Activated naive CD8-positive, alpha-beta T cell treated with anti-CD3 and anti-CD28 coated beads, Interleukin-2, amount 10 ng/mL, durations not matched to agents 7 days and 5 days (primary cell): ENCODE measurements at regions not wholly inside any gene's neighbourhood (a gene's known extent, or its start where the extent isn't known, plus 50 kb on each side); places are given as distances from the start of the nearest gene placed in this dataset.

ENCODE experiments used
- ATAC-seq: fragments of 150-1000 bp; cut with Tn5 transposase; one replicate; pipeline ENCODE4 v1.10.0; 2021; ENCODE audit warnings: low read depth, moderate library complexity
- POLR2A ChIA-PET: fragments of 350-600 bp; sonication (Branson Sonifier 250); formaldehyde crosslinking; loops from one replicate; lab custom pipeline; 2021; ENCODE audit warnings: antibody characterized with exemption; lab: Charles Lee
- DNase-seq: peaks from one replicate; pipeline ENCODE4 v3.0.0; 2021
- H3K27ac Mint-ChIP-seq: one replicate; pipeline ENCODE4 v1.8.0; 2022; ENCODE audit warnings: mild to moderate bottlenecking, mixed read lengths
- H3K27me3 Mint-ChIP-seq: one replicate; pipeline ENCODE4 v1.8.0; 2022; ENCODE audit warnings: mild to moderate bottlenecking, moderate library complexity, mixed read lengths
- H3K36me3 Mint-ChIP-seq: one replicate; pipeline ENCODE4 v1.8.0; 2021; ENCODE audit warnings: mild to moderate bottlenecking, mixed read lengths
- H3K4me1 Mint-ChIP-seq: one replicate; pipeline ENCODE4 v1.8.0; 2021; ENCODE audit warnings: mixed read lengths
- H3K4me3 Mint-ChIP-seq: one replicate; pipeline ENCODE4 v1.8.0; 2022; ENCODE audit warnings: mild to moderate bottlenecking, moderate library complexity, mixed read lengths
- H3K9me3 Mint-ChIP-seq: one replicate; pipeline ENCODE4 v1.8.0; 2021; ENCODE audit warnings: mixed read lengths

GRCh38 chr5:125201446-125202052 lies 455.1 kb upstream of the ZNF608 start:
- no peaks in the 10 kb centered on the region for H3K9me3 Mint-ChIP-seq
- POLR2A ChIA-PET, result no interaction called here

GRCh38 chr5:125202353-125202752 lies 455.9 kb upstream of the ZNF608 start:
- H3K36me3 Mint-ChIP-seq, result no peaks in the 10 kb centered on the region
- DNase-seq (no peak), ATAC-seq (no peak)
- H3K9me3 Mint-ChIP-seq, result no peaks in the 10 kb centered on the region
- H3K4me3 Mint-ChIP-seq, result no peak overlapping the region
- no peak overlapping the region for H3K27ac Mint-ChIP-seq
- no peaks in the 10 kb centered on the region for H3K27me3 Mint-ChIP-seq
- POLR2A ChIA-PET, result no interaction called here
- no peaks in the 10 kb centered on the region for H3K4me1 Mint-ChIP-seq

More at GRCh38 chr5:125201446-125202052, 455.1 kb upstream of the ZNF608 start:
- H3K4me3 Mint-ChIP-seq, result no peak overlapping the region
- no peaks in the 10 kb centered on the region for H3K27me3 Mint-ChIP-seq
- DNase-seq (no peak), ATAC-seq (no peak)
- no peak overlapping the region for H3K27ac Mint-ChIP-seq
- no peaks in the 10 kb centered on the region for H3K36me3 Mint-ChIP-seq
- H3K4me1 Mint-ChIP-seq, result no peaks in the 10 kb centered on the region

GRCh38 chr5:125202871-125203438 lies 456.5 kb upstream of the ZNF608 start:
- Mint-ChIP-seq H3K4me1 (no peaks in the 10 kb centered on the region), H3K9me3 (no peaks in the 10 kb centered on the region), H3K4me3 (no peak overlapping the region), H3K36me3 (no peaks in the 10 kb centered on the region), H3K27me3 (no peaks in the 10 kb centered on the region), H3K27ac (no peak overlapping the region)
- DNase-seq (no peak), ATAC-seq (no peak)
- POLR2A ChIA-PET, result no interaction called here

GRCh38 chr5:125203912-125204311 lies 457.5 kb upstream of the ZNF608 start:
- DNase-seq (no peak), ATAC-seq (no peak)
- H3K9me3 Mint-ChIP-seq, result no peaks in the 10 kb centered on the region
- POLR2A ChIA-PET, result no interaction called here
- no peak overlapping the region for H3K27ac Mint-ChIP-seq
- no peak overlapping the region for H3K4me3 Mint-ChIP-seq
- H3K4me1 Mint-ChIP-seq, result no peaks in the 10 kb centered on the region
- H3K27me3 Mint-ChIP-seq, result no peaks in the 10 kb centered on the region
- H3K36me3 Mint-ChIP-seq, result no peaks in the 10 kb centered on the region

- Mint-ChIP-seq H3K4me3 (no peak overlapping the region), H3K4me1 (no peaks in the 10 kb centered on the region), H3K27ac (no peak overlapping the region), H3K27me3 (no peaks in the 10 kb centered on the region), H3K9me3 (no peaks in the 10 kb centered on the region), H3K36me3 (no peaks in the 10 kb centered on the region)
- DNase-seq (no peak), ATAC-seq (no peak)
- POLR2A ChIA-PET, result no interaction called here
Measured at GRCh38 chr5:125205601-125206225, 459.3 kb upstream of the ZNF608 start.

- POLR2A ChIA-PET, result no interaction called here
- Mint-ChIP-seq H3K27me3 (no peaks in the 10 kb centered on the region), H3K9me3 (no peaks in the 10 kb centered on the region), H3K36me3 (no peaks in the 10 kb centered on the region), H3K27ac (no peak overlapping the region), H3K4me3 (no peak overlapping the region), H3K4me1 (no peaks in the 10 kb centered on the region)
- DNase-seq (no peak), ATAC-seq (no peak)
Measured at GRCh38 chr5:125207856-125208255, 461.4 kb upstream of the ZNF608 start.

GRCh38 chr5:125209650-125210049 lies 463.2 kb upstream of the ZNF608 start:
- peaks cover 2% of the 10 kb centered on the region for H3K9me3 Mint-ChIP-seq
- no peak for DNase-seq
- no peaks in the 10 kb centered on the region for H3K4me1 Mint-ChIP-seq
- H3K4me3 Mint-ChIP-seq, result no peak overlapping the region
- POLR2A ChIA-PET, result no interaction called here
- no peaks in the 10 kb centered on the region for H3K36me3 Mint-ChIP-seq
- H3K27ac Mint-ChIP-seq, result no peak overlapping the region
- no peak for ATAC-seq
- no peaks in the 10 kb centered on the region for H3K27me3 Mint-ChIP-seq

- H3K27ac Mint-ChIP-seq, result no peak overlapping the region
- H3K9me3 Mint-ChIP-seq, result peaks cover 2% of the 10 kb centered on the region
- H3K27me3 Mint-ChIP-seq, result no peaks in the 10 kb centered on the region
- DNase-seq (no peak), ATAC-seq (no peak)
- no peak overlapping the region for H3K4me3 Mint-ChIP-seq
- POLR2A ChIA-PET, result no interaction called here
- H3K36me3 Mint-ChIP-seq, result no peaks in the 10 kb centered on the region
- H3K4me1 Mint-ChIP-seq, result no peaks in the 10 kb centered on the region
Measured at GRCh38 chr5:125210242-125210947, 464.0 kb upstream of the ZNF608 start.

GRCh38 chr5:125214080-125214479 lies 467.6 kb upstream of the ZNF608 start:
- POLR2A ChIA-PET, result no interaction called here
- Mint-ChIP-seq H3K9me3 (peaks cover 4% of the 10 kb centered on the region), H3K4me1 (no peaks in the 10 kb centered on the region), H3K27ac (no peak overlapping the region), H3K4me3 (no peak overlapping the region), H3K36me3 (no peaks in the 10 kb centered on the region), H3K27me3 (no peaks in the 10 kb centered on the region)
- ATAC-seq (no peak), DNase-seq (no peak)

- no peak overlapping the region for H3K27ac Mint-ChIP-seq
- ATAC-seq (no peak), DNase-seq (no peak)
- POLR2A ChIA-PET, result no interaction called here
- no peak overlapping the region for H3K4me3 Mint-ChIP-seq
- no peaks in the 10 kb centered on the region for H3K36me3 Mint-ChIP-seq
- peaks cover 4% of the 10 kb centered on the region for H3K9me3 Mint-ChIP-seq
- no peaks in the 10 kb centered on the region for H3K27me3 Mint-ChIP-seq
- no peaks in the 10 kb centered on the region for H3K4me1 Mint-ChIP-seq
Measured at GRCh38 chr5:125215593-125215992, 469.2 kb upstream of the ZNF608 start.

GRCh38 chr5:125219710-125220109 lies 473.3 kb upstream of the ZNF608 start:
- POLR2A ChIA-PET, result no interaction called here
- Mint-ChIP-seq H3K27me3 (no peaks in the 10 kb centered on the region), H3K27ac (no peak overlapping the region), H3K36me3 (no peaks in the 10 kb centered on the region), H3K4me1 (no peaks in the 10 kb centered on the region), H3K4me3 (no peak overlapping the region), H3K9me3 (peaks cover 4% of the 10 kb centered on the region)
- DNase-seq, result no peak
- no peak for ATAC-seq

- Mint-ChIP-seq H3K4me1 (no peaks in the 10 kb centered on the region), H3K4me3 (no peak overlapping the region), H3K9me3 (peaks cover 4% of the 10 kb centered on the region), H3K27me3 (no peaks in the 10 kb centered on the region), H3K27ac (no peak overlapping the region), H3K36me3 (no peaks in the 10 kb centered on the region)
- DNase-seq (no peak), ATAC-seq (no peak)
- POLR2A ChIA-PET, result no interaction called here
Measured at GRCh38 chr5:125220284-125220683, 473.8 kb upstream of the ZNF608 start.

GRCh38 chr5:125222597-125223240 lies 476.3 kb upstream of the ZNF608 start:
- no peak overlapping the region for H3K4me3 Mint-ChIP-seq
- H3K9me3 Mint-ChIP-seq, result peaks cover 5% of the 10 kb centered on the region
- DNase-seq (no peak), ATAC-seq (no peak)
- H3K4me1 Mint-ChIP-seq, result no peaks in the 10 kb centered on the region
- POLR2A ChIA-PET, result no interaction called here
- H3K27ac Mint-ChIP-seq, result no peak overlapping the region
- no peaks in the 10 kb centered on the region for H3K27me3 Mint-ChIP-seq
- H3K36me3 Mint-ChIP-seq, result no peaks in the 10 kb centered on the region
